H1 (cell line): ENCODE measurements at regions not wholly inside any gene's neighbourhood (a gene's known extent, or its start where the extent isn't known, plus 50 kb on each side); places are given as distances from the start of the nearest gene placed in this dataset.

Experiments
- CTCF ChIA-PET: fragments of 300-600 bp; sonication (Branson Sonifier 250); formaldehyde crosslinking; loops from one replicate; lab custom pipeline; 2021; ENCODE audit not compliant: partially characterized antibody; lab: Charles Lee
- POLR2A ChIA-PET: fragments of 300-600 bp; sonication (Branson Sonifier 250); formaldehyde crosslinking; loops from one replicate; lab custom pipeline; 2021; ENCODE audit warnings: inconsistent platforms; ENCODE audit not compliant: partially characterized antibody; lab: Charles Lee
- DNase-seq, 2 experiments: peaks; one replicate each; pipeline versions ENCODE4 v3.0.0 to v3.0.0-alpha.2; 2010 to 2022; ENCODE audit warnings: low spot score in 2 of 2, low read depth in 1 of 2, mixed read lengths in 1 of 2
- FAIRE-seq: peaks from 2 replicates; lab custom pipeline; 2011; peaks lifted over from hg19 to GRCh38; lab: Jason Lieb, UNC
- H2AFZ ChIP-seq: 2 replicates; pipeline ENCODE4 v1.8.1; 2012; ENCODE audit warnings: low read length, inconsistent platforms
- H2AK5ac ChIP-seq: 2 replicates; pipeline ENCODE4 v1.6.1; 2013; ENCODE audit warnings: low read depth, low read length
- H2BK120ac ChIP-seq: replicated peaks from 2 replicates; pipeline ENCODE3; 2013; ENCODE audit warnings: low read depth, low read length, inconsistent platforms
- H2BK12ac ChIP-seq: 2 replicates; pipeline ENCODE4 v1.6.1; 2013; ENCODE audit warnings: low read depth, low read length
- H2BK15ac ChIP-seq: 2 replicates; pipeline ENCODE4 v1.6.1; 2013; ENCODE audit warnings: low read length
- H2BK20ac ChIP-seq: 2 replicates; pipeline ENCODE4 v1.6.1; 2013; ENCODE audit warnings: low read length
- H2BK5ac ChIP-seq: 2 replicates; pipeline ENCODE4 v1.6.1; 2013; ENCODE audit warnings: low read depth, low read length
- H3K14ac ChIP-seq: 2 replicates; pipeline ENCODE4 v1.6.1; 2013; ENCODE audit warnings: inconsistent platforms; ENCODE audit not compliant: insufficient read length
- H3K18ac ChIP-seq: 2 replicates; pipeline ENCODE4 v1.6.1; 2013; ENCODE audit warnings: low read length; ENCODE audit errors: extremely low read depth
- H3K23ac ChIP-seq: 2 replicates; pipeline ENCODE4 v1.6.1; 2013; ENCODE audit warnings: inconsistent platforms; ENCODE audit not compliant: insufficient read length
- H3K23me2 ChIP-seq: 2 replicates; pipeline ENCODE4 v1.6.1; 2013; ENCODE audit warnings: low read depth, low read length
- H3K27ac ChIP-seq: 2 replicates; pipeline ENCODE4 v1.6.1; 2011; ENCODE audit warnings: low read depth, low read length, inconsistent platforms
- H3K27me3 ChIP-seq, 4 experiments: replicated peaks in 1 of 4; 1 replicate in 1 of 4; 2 replicates in 3 of 4; pipeline versions ENCODE4 v1.6.1 to v1.8.1; 2011 to 2013; ENCODE audit warnings: low read length in 3 of 4, mild to moderate bottlenecking in 3 of 4, inconsistent platforms in 2 of 4, mixed read lengths in 2 of 4, moderate library complexity in 1 of 4; ENCODE audit not compliant: control insufficient read depth in 3 of 4, insufficient read depth in 3 of 4; ENCODE audit errors: extremely low read depth in 1 of 4
- H3K36me3 ChIP-seq, 4 experiments: 2 replicates each; pipeline versions ENCODE4 v1.6.1 to v1.8.1; 2011 to 2013; ENCODE audit warnings: mild to moderate bottlenecking in 4 of 4, low read length in 3 of 4, moderate library complexity in 2 of 4, control low read depth in 1 of 4, inconsistent platforms in 1 of 4; ENCODE audit not compliant: insufficient read depth in 4 of 4, control insufficient read depth in 2 of 4
- H3K4ac ChIP-seq: replicated peaks from 2 replicates; pipeline ENCODE3; 2013; ENCODE audit warnings: low read length, low read depth, mixed read lengths, inconsistent platforms; ENCODE audit not compliant: insufficient read length
- H3K4me1 ChIP-seq, 4 experiments: replicated peaks in 1 of 4; 1 replicate in 1 of 4; 2 replicates in 3 of 4; pipeline versions ENCODE4 v1.6.1 to v1.8.1; 2011 to 2013; ENCODE audit warnings: low read length in 3 of 4, inconsistent platforms in 2 of 4, mixed read lengths in 1 of 4; ENCODE audit not compliant: insufficient read depth in 4 of 4, control insufficient read depth in 3 of 4
- H3K4me2 ChIP-seq, 2 experiments: 2 replicates each; pipeline versions ENCODE4 v1.6.1 to v1.8.1; 2011 to 2013; ENCODE audit warnings: low read depth in 2 of 2, low read length in 2 of 2, control low read depth in 1 of 2, inconsistent platforms in 1 of 2, mild to moderate bottlenecking in 1 of 2; ENCODE audit not compliant: insufficient read depth in 1 of 2
- H3K4me3 ChIP-seq, 4 experiments: fragments of 200-600, 300-600 bp in 1 of 4; sonication (generic), shearing (Covaris generic), sonication (Bioruptor Twin) in 1 of 4; 2 replicates each; pipeline versions ENCODE4 v1.5.1 to v1.8.1; 2011 to 2016; ENCODE audit warnings: low read length in 4 of 4, low read depth in 3 of 4, control low read depth in 2 of 4, inconsistent platforms in 2 of 4, mild to moderate bottlenecking in 2 of 4, mixed read lengths in 1 of 4, moderate library complexity in 1 of 4; ENCODE audit not compliant: insufficient read depth in 2 of 4; ENCODE audit errors: extremely low read depth in 1 of 4
- H3K56ac ChIP-seq: replicated peaks from 2 replicates; pipeline ENCODE3; 2013; ENCODE audit warnings: low read depth, mild to moderate bottlenecking, mixed read lengths, low read length, inconsistent platforms; ENCODE audit not compliant: insufficient read length
- H3K79me1 ChIP-seq: 2 replicates; pipeline ENCODE4 v1.6.1; 2013; ENCODE audit warnings: low read depth, low read length, control low read depth
- H3K79me2 ChIP-seq, 2 experiments: 2 replicates each; pipeline versions ENCODE4 v1.6.1 to v1.8.1; 2012 to 2013; ENCODE audit warnings: low read length in 2 of 2, mild to moderate bottlenecking in 2 of 2, inconsistent platforms in 1 of 2; ENCODE audit not compliant: insufficient read depth in 2 of 2, control insufficient read depth in 1 of 2
- H3K9ac ChIP-seq, 4 experiments: replicated peaks in 1 of 4; 1 replicate in 1 of 4; 2 replicates in 3 of 4; pipeline versions ENCODE4 v1.6.1 to v1.8.1; 2011 to 2013; ENCODE audit warnings: low read depth in 3 of 4, low read length in 3 of 4, control low read depth in 2 of 4, mild to moderate bottlenecking in 2 of 4, moderate library complexity in 2 of 4, inconsistent platforms in 1 of 4; ENCODE audit errors: extremely low read depth in 1 of 4
- H3K9me3 ChIP-seq, 2 experiments: 2 replicates each; pipeline versions ENCODE4 v1.6.1 to v1.8.1; 2012 to 2013; ENCODE audit warnings: mild to moderate bottlenecking in 2 of 2, moderate library complexity in 2 of 2, control low read depth in 1 of 2, inconsistent platforms in 1 of 2, low read depth in 1 of 2, low read length in 1 of 2, mixed read lengths in 1 of 2; ENCODE audit not compliant: insufficient read depth in 2 of 2
- H4K20me1 ChIP-seq, 2 experiments: replicated peaks in 1 of 2; 2 replicates each; pipeline versions ENCODE3 to v1.8.1; 2011 to 2013; ENCODE audit warnings: inconsistent platforms in 2 of 2, low read length in 2 of 2, mild to moderate bottlenecking in 1 of 2; ENCODE audit not compliant: insufficient read depth in 2 of 2, control insufficient read depth in 1 of 2
- H4K5ac ChIP-seq: 2 replicates; pipeline ENCODE4 v1.6.1; 2013; ENCODE audit warnings: low read length, low read depth, mixed read lengths, inconsistent platforms; ENCODE audit not compliant: insufficient read length
- H4K8ac ChIP-seq: 2 replicates; pipeline ENCODE4 v1.8.0; 2013; ENCODE audit warnings: mild to moderate bottlenecking, moderate library complexity, low read length, inconsistent platforms; ENCODE audit not compliant: insufficient read depth; ENCODE audit errors: extremely low read depth
- H4K91ac ChIP-seq: replicated peaks from 2 replicates; pipeline ENCODE3; 2013; ENCODE audit warnings: low read length, mixed read lengths, inconsistent platforms; ENCODE audit not compliant: insufficient read length
- CBX8 ChIP-seq: fragments of 300-800, 300-1000 bp; sonication (generic); IDR thresholded peaks from 2 replicates; pipeline ENCODE4 v1.7.1; 2016; ENCODE audit warnings: low read depth, low read length, borderline replicate concordance
- CHD1 ChIP-seq: IDR thresholded peaks from 2 replicates; pipeline ENCODE4 v1.6.1; 2012; ENCODE audit warnings: low read depth, low read length, improper control_type of control experiment
- KDM5A ChIP-seq: fragments of 200-600 bp; IDR thresholded peaks from 2 replicates; pipeline ENCODE4 v1.7.1; 2012; ENCODE audit warnings: mild to moderate bottlenecking, low read length, inconsistent platforms, mixed read lengths
- NANOG ChIP-seq: IDR thresholded peaks from 2 replicates; pipeline ENCODE4 v1.6.1; 2011; ENCODE audit warnings: low read length, low read depth, mild to moderate bottlenecking, inconsistent platforms; ENCODE audit not compliant: insufficient read depth, poor library complexity, severe bottlenecking
- RAD21 ChIP-seq, 2 experiments: IDR thresholded peaks in 1 of 2; conservative IDR thresholded peaks in 1 of 2; 2 replicates each; pipeline ENCODE4 v1.6.1; 2011; ENCODE audit warnings: low read depth in 2 of 2, low read length in 2 of 2, improper control_type of control experiment in 1 of 2, inconsistent platforms in 1 of 2, mild to moderate bottlenecking in 1 of 2, moderate library complexity in 1 of 2
- SP4 ChIP-seq: IDR thresholded peaks from 2 replicates; pipeline ENCODE4 v1.6.1; 2012; ENCODE audit warnings: low read length, inconsistent platforms
- TCF12 ChIP-seq: IDR thresholded peaks from 2 replicates; pipeline ENCODE4 v1.6.1; 2011; ENCODE audit warnings: low read depth, mild to moderate bottlenecking, low read length
- TEAD4 ChIP-seq: IDR thresholded peaks from 2 replicates; pipeline ENCODE4 v1.6.1; 2012; ENCODE audit warnings: low read depth, low read length, inconsistent platforms, mixed read lengths
- YY1 ChIP-seq: IDR thresholded peaks from 2 replicates; pipeline ENCODE4 v1.6.1; 2011; ENCODE audit warnings: low read depth, mild to moderate bottlenecking, low read length
- WGBS, 2 experiments: shearing (Covaris generic) in 1 of 2; methylation state at CpG; one replicate each; pipeline versions ENCODE4 v1.1.6 to v1.1.7; 2013 to 2015; ENCODE audit warnings: low lambda C conversion rate in 2 of 2, mixed read lengths in 2 of 2, inconsistent platforms in 1 of 2, low coverage in 1 of 2, missing lambda C conversion rate in 1 of 2; ENCODE audit not compliant: insufficient replicate concordance in 2 of 2, insufficient coverage in 1 of 2, insufficient read length in 1 of 2; ENCODE audit errors: extremely low coverage in 1 of 2, missing lambda C conversion rate in 1 of 2; 5-methylcytosine and 5-hydroxymethylcytosine counted together
- TF ChIP-seq, protein P1 (sequence below), 3 experiments: IDR thresholded peaks; 1 replicate in 2 of 3; 2 replicates in 1 of 3; pipeline versions ENCODE4 v1.5.1 to v1.6.1; 2011; ENCODE audit warnings: low read length in 3 of 3, mild to moderate bottlenecking in 3 of 3, inconsistent platforms in 2 of 3, low read depth in 1 of 3, moderate library complexity in 1 of 3; ENCODE audit not compliant: insufficient read depth in 1 of 3; ENCODE audit errors: control extremely low read depth in 1 of 3

DNA sequence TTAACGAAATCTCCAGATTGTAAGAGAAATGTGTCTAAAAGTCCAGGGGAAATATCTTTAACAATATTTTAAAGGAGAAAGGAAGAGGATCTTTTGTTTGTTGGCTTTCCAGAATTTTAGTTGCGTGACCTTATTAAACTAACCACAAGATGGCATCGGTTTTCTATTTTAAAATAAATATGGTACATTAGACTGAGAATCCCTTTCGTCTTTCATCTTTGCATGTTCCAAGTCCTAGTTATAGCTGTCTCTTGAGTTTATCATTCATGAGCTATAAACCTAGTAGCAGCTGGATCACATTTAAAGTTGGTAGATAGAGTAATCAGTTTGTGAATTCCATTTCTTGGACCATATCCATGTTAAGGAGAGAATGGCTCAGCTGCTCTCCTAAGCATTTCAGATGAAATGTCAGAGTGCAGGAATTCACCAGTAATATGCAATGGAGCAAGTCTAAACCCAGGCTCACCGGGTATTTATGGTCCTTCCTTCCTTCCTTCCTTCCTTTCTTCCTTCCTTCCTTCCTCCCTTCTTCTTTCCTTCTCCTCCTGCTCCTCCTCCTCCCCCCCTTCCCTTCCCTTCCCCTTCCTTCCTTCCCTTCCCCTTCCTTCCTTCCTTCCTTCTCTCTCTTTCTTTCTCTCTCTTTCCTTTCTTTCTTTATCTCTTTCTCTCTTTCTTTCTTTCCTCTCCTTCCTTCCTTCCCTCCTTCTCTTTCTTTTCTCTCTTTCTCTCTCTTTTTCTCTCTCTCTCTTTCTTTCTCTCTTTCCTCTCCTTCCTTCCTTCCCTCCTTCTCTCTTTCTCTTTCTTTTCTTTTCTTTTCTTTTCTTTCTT lies 57.8 kb upstream of the RAB18 start:
- no peaks in the 10 kb centered on the region for H3K23me2 ChIP-seq
- no peak overlapping the region for H4K5ac ChIP-seq
- no peaks in the 10 kb centered on the region for H3K4me1 ChIP-seq
- H2BK20ac ChIP-seq, result no peak overlapping the region
- H3K4me3 ChIP-seq, result no peak overlapping the region
- no peaks in the 10 kb centered on the region for H3K79me1 ChIP-seq
- no peak overlapping the region for H3K18ac ChIP-seq
- no peak overlapping the region for H2BK5ac ChIP-seq
- H4K91ac ChIP-seq, result no peak overlapping the region
- H3K23ac ChIP-seq, result no peak overlapping the region
- POLR2A ChIA-PET, result no interaction called here
- no peak overlapping the region for H2BK120ac ChIP-seq
- H3K14ac ChIP-seq, result no peak overlapping the region
- TF ChIP-seq NANOG (no peak), CHD1 (no peak), KDM5A (no peak), TEAD4 (no peak), YY1 (no peak), RAD21 (IDR thresholded peaks at IDR 0.05 in 1 of 2, conservative IDR thresholded peaks at IDR 0.05 in 1 of 2; ENCODE audit: low read depth in 2 of 2, low read length in 2 of 2) (peak; percentile 37 to 45), CBX8 (no peak), TCF12 (no peak), SP4 (no peak)
- TF ChIP-seq, protein P1, sequence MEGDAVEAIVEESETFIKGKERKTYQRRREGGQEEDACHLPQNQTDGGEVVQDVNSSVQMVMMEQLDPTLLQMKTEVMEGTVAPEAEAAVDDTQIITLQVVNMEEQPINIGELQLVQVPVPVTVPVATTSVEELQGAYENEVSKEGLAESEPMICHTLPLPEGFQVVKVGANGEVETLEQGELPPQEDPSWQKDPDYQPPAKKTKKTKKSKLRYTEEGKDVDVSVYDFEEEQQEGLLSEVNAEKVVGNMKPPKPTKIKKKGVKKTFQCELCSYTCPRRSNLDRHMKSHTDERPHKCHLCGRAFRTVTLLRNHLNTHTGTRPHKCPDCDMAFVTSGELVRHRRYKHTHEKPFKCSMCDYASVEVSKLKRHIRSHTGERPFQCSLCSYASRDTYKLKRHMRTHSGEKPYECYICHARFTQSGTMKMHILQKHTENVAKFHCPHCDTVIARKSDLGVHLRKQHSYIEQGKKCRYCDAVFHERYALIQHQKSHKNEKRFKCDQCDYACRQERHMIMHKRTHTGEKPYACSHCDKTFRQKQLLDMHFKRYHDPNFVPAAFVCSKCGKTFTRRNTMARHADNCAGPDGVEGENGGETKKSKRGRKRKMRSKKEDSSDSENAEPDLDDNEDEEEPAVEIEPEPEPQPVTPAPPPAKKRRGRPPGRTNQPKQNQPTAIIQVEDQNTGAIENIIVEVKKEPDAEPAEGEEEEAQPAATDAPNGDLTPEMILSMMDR (IDR thresholded peaks at IDR 0.05; ENCODE audit: control extremely low read depth in 1 of 3, insufficient read depth in 1 of 3, low read depth in 1 of 3, low read length in 3 of 3), result peak in 2 of 3 experiments; percentile 11 to 23; a peak in 2 of 4 replicates
- TF ChIP-seq, all 59 proteins: peak for 2
- no peak overlapping the region for H2AFZ ChIP-seq
- H3K27me3 ChIP-seq, result no peaks in the 10 kb centered on the region
- no peak overlapping the region for H2BK12ac ChIP-seq
- no peak overlapping the region for H3K4me2 ChIP-seq
- no peak overlapping the region for H2BK15ac ChIP-seq
- H3K79me2 ChIP-seq, result no peaks in the 10 kb centered on the region
- DNase-seq (no peak), FAIRE-seq (no peak)
- 45% methylated on average over 5 of the region's 5 CpGs; no CpG with 5 or more reads in 1 of the 2 experiments for WGBS, 2 experiments
- no peak overlapping the region for H3K4ac ChIP-seq
- H3K56ac ChIP-seq, result no peak overlapping the region
- H3K36me3 ChIP-seq, result no peaks in the 10 kb centered on the region
- no peak overlapping the region for H3K9ac ChIP-seq
- H3K9me3 ChIP-seq, result no peaks in the 10 kb centered on the region
- H2AK5ac ChIP-seq, result no peak overlapping the region
- H4K20me1 ChIP-seq, result no peaks in the 10 kb centered on the region
- H4K8ac ChIP-seq, result no peak overlapping the region
- CTCF ChIA-PET, result interaction anchor here (0.6 to 1.6 kb wide), 7 partner anchors 9 to 235 kb away, joined by 3 to 8 read pairs (median 3); no protein-coding TSS in a partner anchor
- H3K27ac ChIP-seq, result no peak overlapping the region
